ENCODE measurements at regions not wholly inside any gene's neighbourhood (a gene's known extent, or its start where the extent isn't known, plus 50 kb on each side); places are given as distances from the start of the nearest gene placed in this dataset.

GRCh38 chr3:83813176-83813575 lies 1145.6 kb upstream of the CADM2 start:
- no peak overlapping the region for H3K27ac ChIP-seq (ENCODE audit: insufficient read length, low read depth, low read length)
- no peaks in the 10 kb centered on the region for H3K4me1 ChIP-seq (ENCODE audit: insufficient read depth, low read length)
- no peak overlapping the region for H3K9ac ChIP-seq (ENCODE audit: extremely low read depth, insufficient read length, low read length)
- DNase-seq, result no peak
- no CpG with 5 or more reads among the region's 3 CpGs for WGBS (ENCODE audit: extremely low coverage, insufficient read length, low lambda C conversion rate)
- H2AK5ac ChIP-seq (ENCODE audit: insufficient read length, low read length), result no peak overlapping the region
- no peaks in the 10 kb centered on the region for H4K20me1 ChIP-seq (ENCODE audit: control insufficient read depth, insufficient read depth, insufficient read length)
- Mint-ChIP-seq H3K4me3 (no peak overlapping the region), H3K27ac (no peak overlapping the region), H3K36me3 (ENCODE audit: insufficient read depth in 1 of 3, low read depth in 3 of 3) (peaks cover 0 to 4% (median 0%) of the 10 kb centered on the region in 3 experiments; a peak in 2 of 7 replicates), H3K4me1 (no peaks in the 10 kb centered on the region), H3K9me3 (peaks cover 5 to 11% of the 10 kb centered on the region in 2 experiments; a peak in 3 of 5 replicates), H3K27me3 (ENCODE audit: low read depth) (no peaks in the 10 kb centered on the region)
- H2AFZ ChIP-seq (ENCODE audit: low read length), result no peak overlapping the region
- no peak overlapping the region for H3K4ac ChIP-seq (ENCODE audit: low read depth, low read length)
- H2BK20ac ChIP-seq (ENCODE audit: low read depth, low read length, poor library complexity, severe bottlenecking), result no peak overlapping the region
- H3K23ac ChIP-seq (ENCODE audit: insufficient read length, low read depth, low read length), result no peak overlapping the region
- H2BK120ac ChIP-seq (ENCODE audit: low read depth, low read length, poor library complexity, severe bottlenecking), result no peak overlapping the region
- no peak overlapping the region for H2BK12ac ChIP-seq (ENCODE audit: insufficient read length, low read depth, low read length)
- H3K4me2 ChIP-seq (ENCODE audit: insufficient read depth, insufficient read length, low read length), result no peak overlapping the region
- no peak overlapping the region for H4K91ac ChIP-seq (ENCODE audit: insufficient read length, low read depth, low read length)
- H3K23me2 ChIP-seq (ENCODE audit: insufficient read length, low read depth, low read length, poor library complexity, severe bottlenecking), result no peaks in the 10 kb centered on the region
- H3K9me3 ChIP-seq (ENCODE audit: control insufficient read depth, low read depth, low read length), result peaks cover 5% of the 10 kb centered on the region
- TF ChIP-seq, protein P1, sequence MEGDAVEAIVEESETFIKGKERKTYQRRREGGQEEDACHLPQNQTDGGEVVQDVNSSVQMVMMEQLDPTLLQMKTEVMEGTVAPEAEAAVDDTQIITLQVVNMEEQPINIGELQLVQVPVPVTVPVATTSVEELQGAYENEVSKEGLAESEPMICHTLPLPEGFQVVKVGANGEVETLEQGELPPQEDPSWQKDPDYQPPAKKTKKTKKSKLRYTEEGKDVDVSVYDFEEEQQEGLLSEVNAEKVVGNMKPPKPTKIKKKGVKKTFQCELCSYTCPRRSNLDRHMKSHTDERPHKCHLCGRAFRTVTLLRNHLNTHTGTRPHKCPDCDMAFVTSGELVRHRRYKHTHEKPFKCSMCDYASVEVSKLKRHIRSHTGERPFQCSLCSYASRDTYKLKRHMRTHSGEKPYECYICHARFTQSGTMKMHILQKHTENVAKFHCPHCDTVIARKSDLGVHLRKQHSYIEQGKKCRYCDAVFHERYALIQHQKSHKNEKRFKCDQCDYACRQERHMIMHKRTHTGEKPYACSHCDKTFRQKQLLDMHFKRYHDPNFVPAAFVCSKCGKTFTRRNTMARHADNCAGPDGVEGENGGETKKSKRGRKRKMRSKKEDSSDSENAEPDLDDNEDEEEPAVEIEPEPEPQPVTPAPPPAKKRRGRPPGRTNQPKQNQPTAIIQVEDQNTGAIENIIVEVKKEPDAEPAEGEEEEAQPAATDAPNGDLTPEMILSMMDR (conservative IDR thresholded peaks at IDR 0.05), result no peak
- no peaks in the 10 kb centered on the region for H3K79me2 ChIP-seq (ENCODE audit: insufficient read depth, low read length)
- H4K5ac ChIP-seq (ENCODE audit: insufficient read length, low read depth, low read length), result no peak overlapping the region
- no peak overlapping the region for H3T11ph ChIP-seq (ENCODE audit: low read length)
- H3K79me1 ChIP-seq (ENCODE audit: insufficient read depth, low read depth, low read length, poor library complexity, severe bottlenecking), result no peaks in the 10 kb centered on the region
- H3K27me3 ChIP-seq (ENCODE audit: insufficient read depth, low read length), result no peaks in the 10 kb centered on the region
- H3K14ac ChIP-seq (ENCODE audit: insufficient read depth, low read length), result no peak overlapping the region
- no peak overlapping the region for H3K18ac ChIP-seq (ENCODE audit: insufficient read length, low read depth, low read length)
- H4K8ac ChIP-seq (replicated peaks; ENCODE audit: insufficient read length, low read depth, low read length), result no peak overlapping the region
- no peak overlapping the region for H3K56ac ChIP-seq (ENCODE audit: insufficient read length, low read depth, low read length)
- H2BK5ac ChIP-seq (ENCODE audit: insufficient read length, low read length), result no peak overlapping the region
- no peak overlapping the region for H2BK15ac ChIP-seq (ENCODE audit: low read depth, low read length)
